Lower leg skin (tissue), 3 donors: ENCODE measurements at regions not wholly inside any gene's neighbourhood (a gene's known extent, or its start where the extent isn't known, plus 50 kb on each side); places are given as distances from the start of the nearest gene placed in this dataset.

ENCODE experiments used
- CTCF ChIP-seq, 3 donors: fragments of 450-650 bp; IDR thresholded peaks; one replicate each; pipeline ENCODE4 v1.5.1; 2016; ENCODE audit warnings: antibody characterized with exemption in 3 of 3, mild to moderate bottlenecking in 3 of 3, moderate library complexity in 2 of 3
- POLR2A ChIP-seq, 2 donors: fragments of 450-650 bp; IDR thresholded peaks; one replicate each; pipeline ENCODE4 v1.6.1; 2016 to 2017; ENCODE audit warnings: antibody characterized with exemption in 2 of 2, mild to moderate bottlenecking in 1 of 2, moderate library complexity in 1 of 2

GRCh38 chr4:16989371-16989770 lies 90.9 kb upstream of the LDB2 start:
- TF ChIP-seq CTCF (IDR thresholded peaks at IDR 0.05): no peak
- no peak for TF ChIP-seq POLR2A (IDR thresholded peaks at IDR 0.05)
